ENCODE measurements at regions not wholly inside any gene's neighbourhood (a gene's known extent, or its start where the extent isn't known, plus 50 kb on each side); places are given as distances from the start of the nearest gene placed in this dataset.
A peak's percentile ranks its signal among the peaks of the same experiment; 100 is the strongest.
"Not testable (repeated sequence)": the region's sequence is repeated elsewhere in the genome, so short reads cannot be mapped to it uniquely, and the experiment has no call there.

DNA sequence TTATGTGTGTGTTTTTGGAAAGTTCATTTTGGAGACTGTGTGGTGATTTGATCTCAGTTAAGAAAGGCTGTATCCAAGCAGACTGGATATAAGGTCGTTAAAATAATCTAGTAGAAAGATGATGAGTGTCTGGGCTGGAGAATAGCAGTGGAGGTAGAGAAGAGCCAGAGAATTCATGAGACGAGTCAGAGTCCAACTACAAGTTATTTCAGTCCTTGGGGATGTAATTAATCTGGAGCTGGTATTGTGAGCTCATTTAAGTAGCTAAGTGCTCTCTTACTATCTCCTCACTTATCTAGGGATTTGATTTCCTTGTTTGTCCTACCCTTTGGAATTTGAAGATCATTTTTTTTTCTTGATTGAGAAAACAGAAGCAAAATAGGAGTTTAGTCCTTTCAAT lies 1219.0 kb upstream of the ADGRL4 start:
- no peak for DNase-seq

GRCh38 chr1:80221319-80221718 lies 1214.8 kb upstream of the ADGRL4 start:
- no peak for DNase-seq

- DNase-seq = peak; percentile 58
These were observed 1211.6 kb upstream of the ADGRL4 start for GRCh38 chr1:80218112-80218511.

GRCh38 chr1:80217377-80217986 lies 1211.0 kb upstream of the ADGRL4 start:
- peak; percentile 73 for DNase-seq

- no peak for DNase-seq
These were observed 1208.5 kb upstream of the ADGRL4 start for GRCh38 chr1:80214888-80215540.

DNA sequence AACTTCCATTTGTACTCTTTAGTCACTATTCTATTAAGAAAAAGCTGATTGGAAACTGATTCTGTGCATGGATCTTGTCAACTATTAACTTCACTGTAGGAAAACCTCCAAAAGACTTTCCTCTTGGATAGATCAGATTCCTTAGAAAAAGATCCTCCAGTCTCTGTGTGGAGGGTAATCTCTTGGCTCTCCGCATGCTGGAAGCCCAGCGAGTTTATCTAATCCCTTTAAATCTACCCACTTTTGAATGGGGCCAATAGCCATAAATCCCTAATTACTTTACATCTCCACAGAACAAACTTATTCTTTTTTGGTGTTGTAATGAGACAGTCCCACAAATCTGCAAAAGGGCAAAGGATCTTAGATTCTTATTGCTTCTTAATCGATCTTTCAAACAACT lies 1206.4 kb upstream of the ADGRL4 start:
- no peak for DNase-seq

DNA sequence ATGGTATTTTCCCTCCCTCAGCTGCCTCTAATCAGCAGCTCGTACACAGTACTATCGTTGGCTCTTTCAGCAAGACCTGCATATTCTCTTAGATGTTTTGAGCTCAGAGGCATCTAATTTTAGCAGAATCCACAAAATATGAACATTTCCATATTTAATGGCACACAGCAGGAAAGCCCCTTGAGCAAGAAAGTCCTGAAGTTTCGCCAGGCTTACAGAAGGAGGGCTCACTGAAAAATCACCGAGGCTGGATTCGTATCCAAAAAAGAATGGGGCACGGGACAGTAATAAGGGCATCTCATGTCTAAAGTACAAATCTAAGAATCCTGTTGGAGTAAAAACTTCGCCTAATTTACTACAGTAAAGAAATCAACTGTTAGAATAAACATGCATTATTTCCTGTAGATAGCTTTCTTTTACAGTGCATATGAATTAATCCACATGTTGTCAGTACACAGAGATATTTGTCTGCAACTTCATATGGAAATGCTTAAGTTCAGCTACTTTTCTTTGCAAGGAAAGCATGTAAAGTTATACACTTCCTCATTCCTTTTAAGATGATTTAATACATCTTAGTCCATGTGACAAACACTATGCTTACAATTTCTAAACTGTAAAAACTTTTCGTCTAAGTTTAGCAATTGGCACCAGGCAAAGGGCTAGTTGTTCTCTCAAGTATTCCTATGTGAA lies 1205.3 kb upstream of the ADGRL4 start:
- DNase-seq = peak; percentile 61

DNA sequence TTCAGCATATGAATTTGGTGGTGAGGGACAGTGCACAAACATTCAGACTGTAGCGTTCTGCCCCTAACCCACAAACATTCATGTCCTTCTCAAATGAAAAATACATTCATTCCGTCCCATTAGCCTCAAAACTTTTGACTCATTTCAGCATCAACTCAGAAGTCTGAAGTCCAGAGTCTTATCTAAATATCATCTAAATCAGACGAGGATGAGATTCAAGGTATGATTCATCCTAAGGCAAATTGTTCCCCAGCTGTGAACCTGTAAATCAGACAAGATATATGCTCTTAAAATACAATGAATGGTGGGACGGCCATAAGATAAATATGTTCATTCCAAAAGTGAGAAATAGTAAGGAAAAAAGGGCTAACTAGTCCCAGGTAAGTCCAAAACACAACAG lies 1195.6 kb upstream of the ADGRL4 start:
- peak; percentile 2 for DNase-seq

- DNase-seq = no peak
These were observed 1187.7 kb upstream of the ADGRL4 start for GRCh38 chr1:80194221-80194620.

DNA sequence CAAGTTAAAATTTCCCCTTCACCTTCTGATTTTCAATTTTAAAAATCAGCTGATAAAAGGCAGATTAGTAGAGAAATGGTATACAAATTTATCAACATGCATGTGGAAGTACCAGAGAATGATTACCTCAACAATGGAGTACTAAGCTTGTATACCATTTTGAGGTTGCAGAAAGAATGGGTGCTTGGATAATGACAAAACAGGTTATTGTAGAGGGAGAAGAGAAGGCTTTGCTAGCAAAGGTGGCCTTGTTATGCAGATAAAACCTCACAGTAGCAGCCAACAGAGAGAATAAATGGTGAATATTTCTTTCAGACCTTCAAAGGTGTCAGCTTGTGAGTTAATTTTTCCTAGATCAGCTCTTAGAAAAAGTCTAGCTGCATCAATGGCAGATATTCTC lies 1174.9 kb upstream of the ADGRL4 start:
- no peak for DNase-seq

- DNase-seq = no peak
These were observed 1165.1 kb upstream of the ADGRL4 start for GRCh38 chr1:80171631-80172030.

DNA sequence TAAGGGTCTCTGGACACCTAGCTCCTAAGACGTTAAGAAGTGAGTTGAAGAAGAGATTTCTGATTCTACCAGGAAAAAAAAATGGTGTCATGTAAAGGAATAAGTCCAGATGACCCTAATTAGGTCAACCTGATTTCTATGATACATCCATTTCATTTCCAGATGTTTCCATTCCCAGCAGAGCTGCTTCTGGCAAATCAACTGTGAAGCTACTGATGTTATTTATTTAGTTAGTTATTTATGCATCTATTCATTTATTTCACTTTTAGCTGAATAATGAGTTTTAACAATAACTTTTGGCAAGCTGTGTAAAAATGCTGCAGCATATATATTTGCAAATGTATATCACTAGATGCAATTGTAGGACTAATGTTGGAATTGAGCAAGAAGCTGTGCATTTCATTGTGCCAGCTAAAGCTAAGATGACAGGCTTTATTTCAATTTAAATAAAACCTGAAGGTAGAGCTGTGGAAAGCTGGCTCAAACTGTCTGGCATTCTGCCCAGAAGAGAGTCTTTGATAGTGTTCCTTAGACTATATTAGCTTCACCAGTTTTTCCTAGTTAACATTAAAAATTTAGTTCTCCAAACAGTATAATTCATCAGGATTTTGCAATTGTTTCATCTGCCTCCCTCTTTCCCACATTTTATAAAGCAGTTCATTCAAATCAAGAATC lies 1164.4 kb upstream of the ADGRL4 start:
- peak; percentile 21 for DNase-seq

DNA sequence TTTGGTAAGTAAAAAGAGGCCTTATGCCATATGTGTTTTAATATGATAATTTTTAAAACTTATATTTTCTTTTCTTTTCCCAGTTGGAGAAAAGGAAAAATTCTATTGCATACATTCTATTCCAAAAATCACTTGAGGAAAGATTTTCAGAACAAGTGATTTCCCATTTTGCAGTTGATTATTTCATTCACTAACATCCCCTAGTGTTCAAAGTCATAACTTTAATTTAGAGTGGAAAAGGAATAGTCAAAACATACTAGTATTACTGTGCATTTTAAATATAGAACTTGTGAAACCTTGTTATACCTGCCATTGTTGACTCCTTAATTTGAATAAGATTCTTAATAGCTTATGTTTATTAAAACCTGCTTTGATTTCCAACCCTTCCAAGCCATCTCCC lies 1157.6 kb upstream of the ADGRL4 start:
- DNase-seq = no peak

DNA sequence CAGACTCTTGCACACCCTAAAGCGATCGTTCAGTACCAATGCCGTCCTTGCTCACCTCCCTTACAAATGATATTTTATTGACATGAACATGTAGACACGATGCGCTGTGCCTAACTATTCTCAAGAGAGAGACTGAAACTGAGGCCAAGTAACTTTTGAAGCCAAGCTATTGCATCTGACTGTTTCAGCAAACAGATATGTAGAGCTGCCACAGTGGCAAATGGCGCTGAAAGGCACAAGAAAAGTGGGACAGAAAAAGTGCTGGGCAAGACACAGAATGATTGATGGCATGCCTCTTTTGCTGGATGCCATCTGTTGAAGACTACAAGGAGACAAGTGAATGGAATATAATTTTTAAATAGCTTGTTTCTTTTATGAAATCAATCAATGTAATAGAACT lies 1157.2 kb upstream of the ADGRL4 start:
- no peak for DNase-seq

- no peak for DNase-seq
These were observed 1152.2 kb upstream of the ADGRL4 start for GRCh38 chr1:80158771-80159170.

DNA sequence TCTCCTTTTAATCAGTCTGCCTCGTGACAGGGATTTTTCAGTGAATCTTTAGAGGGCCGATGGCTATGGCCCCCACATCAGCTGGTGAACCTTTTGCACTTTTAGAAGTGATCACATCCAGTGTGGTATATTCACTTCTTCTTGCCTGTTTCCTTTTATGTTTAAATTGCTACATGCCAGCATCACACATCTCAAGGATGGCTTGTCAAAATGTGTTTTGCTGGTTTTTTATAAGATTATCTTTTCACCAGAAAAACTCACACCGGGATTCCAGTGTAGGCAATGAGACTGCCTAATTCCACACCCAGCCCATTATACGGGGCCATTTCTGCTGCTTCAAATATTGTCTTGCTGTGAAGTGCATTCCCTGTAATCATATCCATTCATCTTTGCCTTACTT lies 1151.7 kb upstream of the ADGRL4 start:
- DNase-seq = no peak

- DNase-seq = no peak
These were observed 1148.8 kb upstream of the ADGRL4 start for GRCh38 chr1:80155371-80155770.

DNA sequence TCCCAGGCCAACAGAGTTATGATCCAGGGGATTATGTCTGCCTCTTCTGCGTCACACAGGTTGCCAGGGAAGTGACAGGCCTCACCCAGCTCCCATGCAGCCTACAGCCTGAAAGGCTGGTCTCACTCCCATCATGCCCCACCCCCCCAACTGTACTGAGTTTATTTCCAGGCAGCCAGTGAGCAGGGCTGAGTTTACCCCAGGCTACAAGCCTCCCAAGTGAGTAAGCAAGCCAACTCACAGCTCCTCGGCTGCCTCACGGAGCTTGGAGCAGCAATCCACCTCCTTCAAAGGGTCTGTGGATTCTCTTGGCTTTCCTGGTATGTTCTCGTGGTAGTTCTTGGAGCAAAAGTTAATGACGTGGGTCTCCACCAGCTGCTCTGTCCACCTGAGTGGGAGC lies 1147.6 kb upstream of the ADGRL4 start:
- peak; percentile 14 for DNase-seq

DNA sequence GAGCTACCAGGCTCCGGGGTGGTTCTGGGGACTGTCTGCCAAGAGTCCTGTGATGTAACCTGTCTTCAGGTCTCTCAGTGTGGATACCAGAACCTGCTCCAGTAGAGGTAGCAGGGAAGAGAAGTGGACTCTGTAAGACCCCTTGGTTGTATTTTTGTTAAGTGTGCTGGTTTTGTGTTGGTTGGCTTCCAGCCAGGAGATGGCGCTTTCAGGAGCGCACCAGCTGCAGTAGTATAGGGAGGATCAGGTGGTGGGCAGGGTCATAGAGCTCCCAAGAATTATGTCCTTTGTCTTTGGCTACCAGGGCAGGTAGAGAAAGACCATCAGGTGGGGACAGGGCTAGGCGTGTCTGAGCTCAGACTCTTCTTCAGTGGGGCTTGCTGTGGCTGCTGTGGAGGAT lies 1147.2 kb upstream of the ADGRL4 start:
- no peak for DNase-seq

- DNase-seq = no peak
These were observed 1136.8 kb upstream of the ADGRL4 start for GRCh38 chr1:80143361-80143760.

DNA sequence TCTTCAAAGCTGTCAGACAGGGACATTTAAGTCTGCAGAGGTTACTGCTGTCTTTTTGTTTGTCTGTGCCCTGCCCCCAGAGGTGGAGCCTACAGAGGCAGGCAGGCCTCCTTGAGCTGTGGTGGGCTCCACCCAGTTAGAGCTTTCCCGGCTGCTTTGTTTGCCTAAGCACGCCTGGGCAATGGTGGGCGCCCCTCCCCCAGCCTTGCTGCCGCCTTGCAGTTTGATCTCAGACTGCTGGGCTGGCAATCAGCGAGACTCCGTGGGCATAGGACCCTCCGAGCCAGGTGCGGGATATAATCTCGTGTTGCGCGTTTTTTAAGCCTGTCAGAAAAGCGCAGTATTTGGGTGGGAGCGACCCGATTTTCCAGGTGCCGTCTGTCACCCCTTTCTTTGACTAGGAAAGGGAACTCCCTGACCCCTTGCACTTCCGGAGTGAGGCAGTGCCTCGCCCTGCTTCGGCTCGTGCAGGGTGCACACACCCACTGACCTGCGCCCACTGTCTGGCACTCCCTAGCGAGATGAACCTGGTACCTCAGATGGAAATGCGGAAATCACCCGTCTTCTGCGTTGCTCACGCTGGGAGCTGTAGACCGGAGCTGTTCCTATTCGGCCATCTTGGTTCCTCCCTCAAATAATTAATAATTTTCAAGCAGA lies 1131.5 kb upstream of the ADGRL4 start:
- not testable (repeated sequence) for DNase-seq

GRCh38 chr1:80113168-80114038 lies 1106.9 kb upstream of the ADGRL4 start:
- DNase-seq = no peak
